Lower leg skin (tissue), 3 donors: ENCODE measurements at regions not wholly inside any gene's neighbourhood (a gene's known extent, or its start where the extent isn't known, plus 50 kb on each side); places are given as distances from the start of the nearest gene placed in this dataset.

Experiments
- POLR2A ChIP-seq, 2 donors: fragments of 450-650 bp; IDR thresholded peaks; one replicate each; pipeline ENCODE4 v1.6.1; 2016 to 2017; ENCODE audit warnings: antibody characterized with exemption in 2 of 2, mild to moderate bottlenecking in 1 of 2, moderate library complexity in 1 of 2
- TF ChIP-seq, protein P1 (sequence below), 3 donors: fragments of 450-650 bp; IDR thresholded peaks; one replicate each; pipeline ENCODE4 v1.5.1; 2016; ENCODE audit warnings: antibody characterized with exemption in 3 of 3, mild to moderate bottlenecking in 3 of 3, moderate library complexity in 2 of 3

DNA sequence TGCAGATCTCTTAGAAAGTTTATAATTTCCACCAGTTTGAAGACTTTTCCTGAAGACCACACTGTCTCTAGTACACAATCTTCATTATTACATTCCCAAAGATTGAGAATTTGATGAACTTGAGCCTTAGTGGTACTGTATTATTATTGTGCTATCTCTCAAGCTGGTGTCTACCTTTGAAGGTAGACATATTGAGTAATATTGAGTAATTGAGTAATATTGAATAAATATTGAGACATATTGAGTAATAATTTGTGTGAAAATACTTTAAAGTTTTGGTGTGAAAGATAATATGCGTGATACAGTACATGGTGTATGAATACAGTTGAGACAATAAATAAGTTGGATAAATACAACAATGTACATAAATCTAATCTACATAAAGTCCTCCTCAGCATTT is 613.1 kb upstream of the ADGRL2 start:
- TF ChIP-seq POLR2A (IDR thresholded peaks at IDR 0.05) = no peak
- TF ChIP-seq, protein P1, sequence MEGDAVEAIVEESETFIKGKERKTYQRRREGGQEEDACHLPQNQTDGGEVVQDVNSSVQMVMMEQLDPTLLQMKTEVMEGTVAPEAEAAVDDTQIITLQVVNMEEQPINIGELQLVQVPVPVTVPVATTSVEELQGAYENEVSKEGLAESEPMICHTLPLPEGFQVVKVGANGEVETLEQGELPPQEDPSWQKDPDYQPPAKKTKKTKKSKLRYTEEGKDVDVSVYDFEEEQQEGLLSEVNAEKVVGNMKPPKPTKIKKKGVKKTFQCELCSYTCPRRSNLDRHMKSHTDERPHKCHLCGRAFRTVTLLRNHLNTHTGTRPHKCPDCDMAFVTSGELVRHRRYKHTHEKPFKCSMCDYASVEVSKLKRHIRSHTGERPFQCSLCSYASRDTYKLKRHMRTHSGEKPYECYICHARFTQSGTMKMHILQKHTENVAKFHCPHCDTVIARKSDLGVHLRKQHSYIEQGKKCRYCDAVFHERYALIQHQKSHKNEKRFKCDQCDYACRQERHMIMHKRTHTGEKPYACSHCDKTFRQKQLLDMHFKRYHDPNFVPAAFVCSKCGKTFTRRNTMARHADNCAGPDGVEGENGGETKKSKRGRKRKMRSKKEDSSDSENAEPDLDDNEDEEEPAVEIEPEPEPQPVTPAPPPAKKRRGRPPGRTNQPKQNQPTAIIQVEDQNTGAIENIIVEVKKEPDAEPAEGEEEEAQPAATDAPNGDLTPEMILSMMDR (IDR thresholded peaks at IDR 0.05) = no peak
